Heart right ventricle (tissue), 16 donors: ENCODE measurements at regions not wholly inside any gene's neighbourhood (a gene's known extent, or its start where the extent isn't known, plus 50 kb on each side); places are given as distances from the start of the nearest gene placed in this dataset.

ENCODE experiments used
- ATAC-seq, 8 donors: fragments of 200-7000 bp; cut with Tn5 transposase; one replicate each; pipeline ENCODE4 v1.9.1; 2020; ENCODE audit warnings: mild to moderate bottlenecking in 8 of 8, moderate library complexity in 8 of 8, moderate number of reproducible peaks in 1 of 8
- DNase-seq, 2 donors: peaks; one replicate each; pipeline ENCODE4 v3.0.0-alpha.2; 2020
- H3K27ac ChIP-seq, 10 donors: fragments of 200-600 bp; sonication (generic) in 2 of 10; one replicate each; pipeline versions ENCODE4 v1.5.0 to v1.8.0; 2020 to 2022; ENCODE audit warnings: mild to moderate bottlenecking in 3 of 10
- H3K27me3 ChIP-seq, 7 donors: fragments of 200-600 bp; one replicate each; pipeline ENCODE4 v1.8.0; 2021 to 2022; ENCODE audit warnings: mild to moderate bottlenecking in 2 of 7
- H3K36me3 ChIP-seq, 9 donors: fragments of 200-600 bp; sonication (generic) in 1 of 9; one replicate each; pipeline versions ENCODE4 v1.5.0 to v1.8.0; 2020 to 2022; ENCODE audit warnings: mild to moderate bottlenecking in 2 of 9
- H3K4me1 ChIP-seq, 9 donors: fragments of 200-600 bp; sonication (generic) in 1 of 9; one replicate each; pipeline versions ENCODE4 v1.5.0 to v1.8.0; 2020 to 2022; ENCODE audit warnings: mild to moderate bottlenecking in 4 of 9
- H3K4me3 ChIP-seq, 10 donors: fragments of 200-600 bp; sonication (generic) in 2 of 10; one replicate each; pipeline versions ENCODE4 v1.5.0 to v1.8.0; 2020 to 2022; ENCODE audit warnings: mild to moderate bottlenecking in 7 of 10, moderate library complexity in 2 of 10
- H3K9me3 ChIP-seq, 11 donors: fragments of 200-600 bp in 10 of 11; sonication (generic) in 2 of 11; one replicate each; pipeline versions ENCODE4 v1.5.0 to v1.8.0; 2013 to 2022; ENCODE audit warnings: mild to moderate bottlenecking in 2 of 11, control low read depth in 1 of 11, moderate library complexity in 1 of 11
- WGBS, 2 donors: extraction: QIAGEN DNeasy Blood & Tissue Kit; methylation state at CpG; one replicate each; pipeline ENCODE4 v1.1.7; 2013; ENCODE audit warnings: inconsistent platforms in 1 of 2; 5-methylcytosine and 5-hydroxymethylcytosine counted together
- intact Hi-C, 10 donors: fragments of 100-400 bp; cut with DNase I; formaldehyde crosslinking; loops; one replicate each; pipeline versions ENCODE4 v1.11.1 to v1.14.2; 2022
- TF ChIP-seq, protein P1 (sequence below), 9 donors: fragments of 200-600 bp; sonication (generic) in 2 of 9; IDR thresholded peaks; one replicate each; pipeline versions ENCODE4 v1.5.0 to v1.8.0; 2021 to 2022; ENCODE audit warnings: antibody characterized with exemption in 9 of 9, mild to moderate bottlenecking in 5 of 9, moderate library complexity in 1 of 9
- donor health status: Arrhythmogenic right ventricular cardiomyopathy.
- donor health status: ischemic (EF 13 %, LVEDD 7.1; RV severe dilation, severe dysfunction).
- donor health status: healthy with polysubstance abuse.
- donor health status: DM: no; HTN: yes; CAD: no.
- donor health status: DM: no; HTN: no; CAD: no.
- donor health status: ischemic (EF 25% LVEDD 6.9; RV normal size, moderate dysfunction).
- donor health status: ischemic (EF 25% LVEDD 5.7; RV mildly dilated, moderate dysfunction).
- donor health status: healthy.
- donor health status: DM: yes; HTN: yes; CAD: no.
- donor health status: Ischemic cardiomyopathy.
- donor health status: ischemic (EF 35%, LVEDD 5.7; RV mildly dilated, moderate dysfunction).
- donor health status: nonischemic (EF 11% LVEDD 7.7; RV severe dilation, severe dysfunction).
- donor health status: DM: yes; HTN: yes; CAD: no.
- donor health status: PGD.
- donor health status: ischemic (EF 29% LVEDD 5.4; RV normal size, mild dysfunction).
- donor health status: nonischemic (EF 23%, LVEDD 6.1; RV moderate dilation, normal function).

DNA sequence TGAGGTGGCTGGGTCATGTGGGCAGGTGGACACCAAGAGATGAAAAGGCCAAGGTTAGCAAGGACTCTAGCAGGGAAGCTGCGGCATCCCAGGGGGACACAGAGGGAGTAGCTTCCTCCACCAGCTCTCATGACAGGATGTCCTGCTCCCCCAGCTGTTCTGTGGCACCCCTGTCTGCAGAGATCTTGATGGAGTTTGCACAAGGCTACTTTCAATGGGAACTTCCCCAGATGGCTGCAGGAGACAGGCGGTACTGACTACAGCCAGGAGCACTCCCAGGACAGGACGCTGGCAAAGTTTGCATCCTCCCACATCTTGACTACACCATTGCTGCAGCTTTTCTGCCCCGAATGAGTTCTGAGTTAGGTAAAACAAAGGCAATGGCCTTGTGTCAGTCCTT is 312.8 kb downstream of the TLE4 start:
- no peak overlapping the region for H3K4me3 ChIP-seq
- peaks cover 0 to 23% (median 0%) of the 10 kb centered on the region in 9 donors for H3K4me1 ChIP-seq
- TF ChIP-seq, protein P1, sequence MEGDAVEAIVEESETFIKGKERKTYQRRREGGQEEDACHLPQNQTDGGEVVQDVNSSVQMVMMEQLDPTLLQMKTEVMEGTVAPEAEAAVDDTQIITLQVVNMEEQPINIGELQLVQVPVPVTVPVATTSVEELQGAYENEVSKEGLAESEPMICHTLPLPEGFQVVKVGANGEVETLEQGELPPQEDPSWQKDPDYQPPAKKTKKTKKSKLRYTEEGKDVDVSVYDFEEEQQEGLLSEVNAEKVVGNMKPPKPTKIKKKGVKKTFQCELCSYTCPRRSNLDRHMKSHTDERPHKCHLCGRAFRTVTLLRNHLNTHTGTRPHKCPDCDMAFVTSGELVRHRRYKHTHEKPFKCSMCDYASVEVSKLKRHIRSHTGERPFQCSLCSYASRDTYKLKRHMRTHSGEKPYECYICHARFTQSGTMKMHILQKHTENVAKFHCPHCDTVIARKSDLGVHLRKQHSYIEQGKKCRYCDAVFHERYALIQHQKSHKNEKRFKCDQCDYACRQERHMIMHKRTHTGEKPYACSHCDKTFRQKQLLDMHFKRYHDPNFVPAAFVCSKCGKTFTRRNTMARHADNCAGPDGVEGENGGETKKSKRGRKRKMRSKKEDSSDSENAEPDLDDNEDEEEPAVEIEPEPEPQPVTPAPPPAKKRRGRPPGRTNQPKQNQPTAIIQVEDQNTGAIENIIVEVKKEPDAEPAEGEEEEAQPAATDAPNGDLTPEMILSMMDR (IDR thresholded peaks at IDR 0.05) = no peak
- DNase-seq (no peak), ATAC-seq (no peak)
- H3K9me3 ChIP-seq = no peaks in the 10 kb centered on the region
- no peak overlapping the region for H3K27ac ChIP-seq
- 60 to 62% methylated on average over 4 of the region's 4 CpGs for WGBS, 2 donors
- intact Hi-C loops = no loop called here
- no peaks in the 10 kb centered on the region for H3K27me3 ChIP-seq
- no peaks in the 10 kb centered on the region for H3K36me3 ChIP-seq

- no peaks in the 10 kb centered on the region for H3K36me3 ChIP-seq
- H3K27ac ChIP-seq = no peak overlapping the region
- intact Hi-C loops = no loop called here
- peaks cover 0 to 31% (median 0%) of the 10 kb centered on the region in 9 donors for H3K4me1 ChIP-seq
- ATAC-seq (peak in 3 of 8 donors; percentile 30 to 42 (median 31)), DNase-seq (peak in 1 of 2 donors; percentile 17)
- 86 to 90% methylated on average over 3 of the region's 3 CpGs for WGBS, 2 donors
- no peak overlapping the region for H3K4me3 ChIP-seq
- H3K27me3 ChIP-seq = no peaks in the 10 kb centered on the region
- no peaks in the 10 kb centered on the region for H3K9me3 ChIP-seq
- TF ChIP-seq, protein P1 (IDR thresholded peaks at IDR 0.05) = no peak
These were observed 311.4 kb downstream of the TLE4 start for GRCh38 chr9:79883073-79883645.

DNA sequence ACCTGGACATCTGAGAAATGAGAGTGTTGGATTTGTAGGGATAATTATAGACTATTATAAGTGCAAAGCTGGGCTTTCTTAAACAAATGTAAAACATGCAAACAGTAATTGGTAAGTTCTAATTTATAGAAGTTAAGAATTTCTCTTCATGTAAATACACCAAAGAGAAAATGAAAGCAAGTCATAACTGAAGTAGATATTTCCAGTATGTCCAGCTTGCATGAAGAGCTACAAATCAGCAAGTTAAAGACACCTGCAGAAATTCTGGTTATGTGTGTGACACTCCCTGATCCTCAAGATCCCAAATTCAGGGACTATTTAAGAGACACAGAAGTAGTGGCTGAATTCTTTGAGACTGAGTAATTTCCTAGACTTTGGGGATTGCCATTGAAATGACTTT is 308.9 kb downstream of the TLE4 start:
- no peaks in the 10 kb centered on the region for H3K36me3 ChIP-seq
- DNase-seq (no peak), ATAC-seq (no peak)
- H3K9me3 ChIP-seq = no peaks in the 10 kb centered on the region
- H3K4me1 ChIP-seq = peaks cover 0 to 42% (median 0%) of the 10 kb centered on the region in 9 donors
- H3K27ac ChIP-seq = no peak overlapping the region
- TF ChIP-seq, protein P1 (IDR thresholded peaks at IDR 0.05) = no peak
- intact Hi-C loops = no loop called here
- H3K27me3 ChIP-seq = no peaks in the 10 kb centered on the region
- no peak overlapping the region for H3K4me3 ChIP-seq

DNA sequence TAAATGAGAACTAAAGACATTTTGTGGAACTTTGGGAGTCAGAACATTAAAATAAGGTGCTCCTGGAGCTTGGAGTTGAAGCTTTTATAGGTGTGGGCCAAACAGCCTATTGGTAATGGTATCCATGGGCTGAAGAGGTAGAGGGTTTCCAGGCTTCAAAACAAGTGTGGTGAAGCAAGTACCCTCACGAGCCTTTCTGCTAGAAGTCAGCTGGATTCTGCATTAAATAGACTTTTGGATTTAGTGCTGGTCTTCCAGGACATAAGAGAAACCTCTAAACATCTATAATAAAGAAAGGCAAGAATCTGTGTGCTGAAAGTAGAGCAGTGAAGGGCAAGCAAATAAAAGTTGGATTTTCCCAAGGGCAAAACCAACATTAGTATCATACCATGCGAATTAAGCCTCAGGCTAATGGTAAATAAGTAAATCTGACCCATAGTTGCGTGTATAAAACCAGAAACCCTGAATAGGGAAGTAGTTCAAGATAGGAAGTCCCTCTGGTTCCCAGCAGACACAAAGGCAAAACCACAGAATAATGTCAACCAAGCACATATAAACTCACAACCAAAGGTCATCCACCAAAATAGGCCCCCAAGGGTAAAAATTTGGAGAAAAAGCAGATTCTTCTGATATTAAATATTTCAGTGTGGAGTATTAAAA is 306.3 kb downstream of the TLE4 start:
- H3K9me3 ChIP-seq = no peaks in the 10 kb centered on the region
- H3K4me3 ChIP-seq = no peak overlapping the region
- no peaks in the 10 kb centered on the region for H3K36me3 ChIP-seq
- H3K27me3 ChIP-seq = no peaks in the 10 kb centered on the region
- peaks cover 0 to 32% (median 0%) of the 10 kb centered on the region in 9 donors for H3K4me1 ChIP-seq
- WGBS, 2 donors = 61 to 77% methylated on average over 3 of the region's 3 CpGs
- ATAC-seq (no peak), DNase-seq (no peak)
- peak overlapping the region in 1 of 10 donors; percentile 73 for H3K27ac ChIP-seq
- intact Hi-C loops = no loop called here
- TF ChIP-seq, protein P1 (IDR thresholded peaks at IDR 0.05) = no peak
